ENCODE measurements at regions not wholly inside any gene's neighbourhood (a gene's known extent, or its start where the extent isn't known, plus 50 kb on each side); places are given as distances from the start of the nearest gene placed in this dataset.

GRCh38 chr10:6637053-6637452, 57.0 kb upstream of the PRKCQ start:
- Histone ChIP-seq H3K27me3 (no peaks in the 10 kb centered on the region), H3K4me1 (no peaks in the 10 kb centered on the region), H3K4me3 (no peak overlapping the region), H3K9me3 (no peaks in the 10 kb centered on the region), H3K27ac (no peak overlapping the region), H3K36me3 (no peaks in the 10 kb centered on the region)
- DNase-seq (ENCODE audit: low spot score): no peak
- TF ChIP-seq, protein P1, sequence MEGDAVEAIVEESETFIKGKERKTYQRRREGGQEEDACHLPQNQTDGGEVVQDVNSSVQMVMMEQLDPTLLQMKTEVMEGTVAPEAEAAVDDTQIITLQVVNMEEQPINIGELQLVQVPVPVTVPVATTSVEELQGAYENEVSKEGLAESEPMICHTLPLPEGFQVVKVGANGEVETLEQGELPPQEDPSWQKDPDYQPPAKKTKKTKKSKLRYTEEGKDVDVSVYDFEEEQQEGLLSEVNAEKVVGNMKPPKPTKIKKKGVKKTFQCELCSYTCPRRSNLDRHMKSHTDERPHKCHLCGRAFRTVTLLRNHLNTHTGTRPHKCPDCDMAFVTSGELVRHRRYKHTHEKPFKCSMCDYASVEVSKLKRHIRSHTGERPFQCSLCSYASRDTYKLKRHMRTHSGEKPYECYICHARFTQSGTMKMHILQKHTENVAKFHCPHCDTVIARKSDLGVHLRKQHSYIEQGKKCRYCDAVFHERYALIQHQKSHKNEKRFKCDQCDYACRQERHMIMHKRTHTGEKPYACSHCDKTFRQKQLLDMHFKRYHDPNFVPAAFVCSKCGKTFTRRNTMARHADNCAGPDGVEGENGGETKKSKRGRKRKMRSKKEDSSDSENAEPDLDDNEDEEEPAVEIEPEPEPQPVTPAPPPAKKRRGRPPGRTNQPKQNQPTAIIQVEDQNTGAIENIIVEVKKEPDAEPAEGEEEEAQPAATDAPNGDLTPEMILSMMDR (IDR thresholded peaks at IDR 0.05): no peak

DNA sequence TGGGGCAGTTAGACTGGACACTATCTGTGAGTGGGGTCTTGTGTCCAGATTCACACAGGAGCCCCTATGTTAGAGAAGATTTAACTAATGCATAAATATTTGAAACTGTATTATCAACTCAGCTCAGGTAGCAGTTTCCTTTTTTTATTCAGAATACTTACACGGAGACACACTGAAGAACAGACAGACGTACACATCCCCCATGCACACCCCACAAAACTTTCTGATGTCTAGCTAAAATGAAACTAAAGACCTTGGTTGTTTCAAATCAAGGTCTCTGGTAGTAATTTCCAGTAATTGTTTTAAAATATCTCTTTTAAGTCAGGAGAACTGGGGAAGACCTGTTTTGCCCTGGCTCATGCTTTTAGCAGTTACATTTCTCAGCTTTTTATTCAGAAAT, 55.7 kb upstream of the PRKCQ start:
- Histone ChIP-seq H3K27ac (no peak overlapping the region), H3K4me3 (no peak overlapping the region), H3K36me3 (no peaks in the 10 kb centered on the region), H3K4me1 (no peaks in the 10 kb centered on the region), H3K9me3 (no peaks in the 10 kb centered on the region), H3K27me3 (no peaks in the 10 kb centered on the region)
- DNase-seq (ENCODE audit: low spot score): no peak
- TF ChIP-seq, protein P1 (IDR thresholded peaks at IDR 0.05): no peak

All from right atrium auricular region (tissue), 2 donors.